Upper lobe of right lung (tissue), 1 donor: ENCODE measurements at regions not wholly inside any gene's neighbourhood (a gene's known extent, or its start where the extent isn't known, plus 50 kb on each side); places are given as distances from the start of the nearest gene placed in this dataset.

Experiments
- ATAC-seq: fragments of 200-7000 bp; cut with Tn5 transposase; one replicate; pipeline ENCODE4 v1.9.1; 2020; ENCODE audit warnings: mild to moderate bottlenecking, moderate library complexity
- DNase-seq: peaks from one replicate; pipeline ENCODE4 v3.0.0-alpha.2; 2020
- H3K27ac ChIP-seq: fragments of 200-600 bp; one replicate; pipeline ENCODE4 v1.8.0; 2022
- H3K27me3 ChIP-seq: fragments of 200-600 bp; one replicate; pipeline ENCODE4 v1.8.0; 2022; ENCODE audit warnings: mild to moderate bottlenecking
- H3K36me3 ChIP-seq: fragments of 200-600 bp; one replicate; pipeline ENCODE4 v1.8.0; 2022
- H3K4me1 ChIP-seq: fragments of 200-600 bp; one replicate; pipeline ENCODE4 v1.8.0; 2022
- H3K4me3 ChIP-seq: fragments of 200-600 bp; one replicate; pipeline ENCODE4 v1.8.0; 2022; ENCODE audit warnings: mild to moderate bottlenecking
- H3K9me3 ChIP-seq: fragments of 200-600 bp; one replicate; pipeline ENCODE4 v1.8.0; 2022
- intact Hi-C: fragments of 100-400 bp; cut with DNase I; formaldehyde crosslinking; loops from one replicate; pipeline ENCODE4 v1.11.0; 2022
- TF ChIP-seq, protein P1 (sequence below): fragments of 200-600 bp; IDR thresholded peaks from one replicate; pipeline ENCODE4 v1.8.0; 2022; ENCODE audit warnings: antibody characterized with exemption
- donor health status: DM: no; HTN: yes; CAD: no; lungs with severe emphysema.

DNA sequence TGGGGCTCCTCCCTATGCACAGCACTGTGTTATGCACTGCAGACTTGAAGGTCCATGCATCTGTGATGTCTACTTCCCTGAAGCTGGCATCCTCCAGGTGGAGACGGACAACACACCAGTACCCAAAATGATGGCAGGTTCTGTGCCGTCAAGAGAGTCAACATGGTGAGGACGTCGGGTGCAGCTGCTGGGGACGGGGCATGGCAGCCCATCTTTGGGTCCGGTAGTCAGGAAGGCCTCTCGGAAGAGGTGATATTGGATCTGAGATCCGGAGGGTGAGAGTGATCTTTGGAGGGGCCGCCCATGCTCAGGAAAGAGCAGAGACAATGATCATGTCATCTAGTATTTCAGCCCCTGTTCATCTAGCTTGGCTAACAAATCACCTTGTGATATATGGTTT lies 104.1 kb downstream of the RIPK4 start:
- no peak for DNase-seq
- H3K4me3 ChIP-seq, result no peak overlapping the region
- no peak for ATAC-seq
- no peaks in the 10 kb centered on the region for H3K27me3 ChIP-seq
- no peak overlapping the region for H3K27ac ChIP-seq
- intact Hi-C loops, result no loop called here
- no peaks in the 10 kb centered on the region for H3K36me3 ChIP-seq
- no peaks in the 10 kb centered on the region for H3K9me3 ChIP-seq
- TF ChIP-seq, protein P1, sequence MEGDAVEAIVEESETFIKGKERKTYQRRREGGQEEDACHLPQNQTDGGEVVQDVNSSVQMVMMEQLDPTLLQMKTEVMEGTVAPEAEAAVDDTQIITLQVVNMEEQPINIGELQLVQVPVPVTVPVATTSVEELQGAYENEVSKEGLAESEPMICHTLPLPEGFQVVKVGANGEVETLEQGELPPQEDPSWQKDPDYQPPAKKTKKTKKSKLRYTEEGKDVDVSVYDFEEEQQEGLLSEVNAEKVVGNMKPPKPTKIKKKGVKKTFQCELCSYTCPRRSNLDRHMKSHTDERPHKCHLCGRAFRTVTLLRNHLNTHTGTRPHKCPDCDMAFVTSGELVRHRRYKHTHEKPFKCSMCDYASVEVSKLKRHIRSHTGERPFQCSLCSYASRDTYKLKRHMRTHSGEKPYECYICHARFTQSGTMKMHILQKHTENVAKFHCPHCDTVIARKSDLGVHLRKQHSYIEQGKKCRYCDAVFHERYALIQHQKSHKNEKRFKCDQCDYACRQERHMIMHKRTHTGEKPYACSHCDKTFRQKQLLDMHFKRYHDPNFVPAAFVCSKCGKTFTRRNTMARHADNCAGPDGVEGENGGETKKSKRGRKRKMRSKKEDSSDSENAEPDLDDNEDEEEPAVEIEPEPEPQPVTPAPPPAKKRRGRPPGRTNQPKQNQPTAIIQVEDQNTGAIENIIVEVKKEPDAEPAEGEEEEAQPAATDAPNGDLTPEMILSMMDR, result no peak
- peaks cover 7% of the 10 kb centered on the region for H3K4me1 ChIP-seq

DNA sequence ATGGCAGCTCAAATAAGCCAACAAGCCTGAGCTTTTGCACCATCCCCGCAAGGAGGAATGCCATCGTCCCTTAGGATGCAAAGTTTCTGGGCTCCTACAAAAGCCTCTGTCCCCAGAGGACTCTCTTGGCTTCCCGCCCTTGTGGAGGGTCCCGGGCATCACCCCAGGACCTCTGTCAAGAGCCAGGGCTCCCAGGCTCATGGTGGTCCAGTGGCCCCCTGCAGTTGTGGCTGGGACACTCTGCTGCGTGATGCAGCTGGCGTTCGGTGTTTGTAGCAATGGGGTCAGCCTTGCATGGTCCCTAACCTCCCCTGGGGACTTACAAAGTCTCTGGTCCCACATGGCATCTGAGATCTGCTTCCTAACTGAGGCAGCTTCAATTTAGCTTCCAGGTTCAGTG lies 104.7 kb downstream of the RIPK4 start:
- no peak overlapping the region for H3K4me3 ChIP-seq
- DNase-seq (no peak), ATAC-seq (no peak)
- H3K4me1 ChIP-seq, result peaks cover 7% of the 10 kb centered on the region
- H3K36me3 ChIP-seq, result no peaks in the 10 kb centered on the region
- intact Hi-C loops, result no loop called here
- TF ChIP-seq, protein P1, result no peak
- no peak overlapping the region for H3K27ac ChIP-seq
- no peaks in the 10 kb centered on the region for H3K9me3 ChIP-seq
- H3K27me3 ChIP-seq, result no peaks in the 10 kb centered on the region

DNA sequence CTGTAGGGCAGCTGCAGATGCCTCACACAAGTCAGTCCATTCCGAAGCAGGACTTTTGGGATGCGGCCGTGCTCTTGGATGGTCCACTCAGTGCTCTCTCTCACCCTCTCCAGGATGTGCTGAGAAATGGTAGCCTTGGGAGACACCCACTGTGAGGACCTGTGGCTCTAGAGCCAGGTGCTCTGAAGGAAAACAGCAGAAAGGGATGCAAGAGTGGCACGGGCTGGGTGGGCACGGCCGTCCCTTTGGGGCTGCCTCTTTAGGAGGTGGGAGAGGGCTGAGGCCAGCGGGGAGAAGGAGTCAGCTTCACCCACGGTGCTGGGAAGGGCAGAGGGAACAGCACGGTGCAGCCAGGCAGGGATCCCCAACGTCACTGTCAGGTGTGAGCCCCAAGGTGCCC lies 106.1 kb downstream of the RIPK4 start:
- H3K36me3 ChIP-seq, result no peaks in the 10 kb centered on the region
- DNase-seq (no peak), ATAC-seq (no peak)
- H3K4me1 ChIP-seq, result peaks cover 7% of the 10 kb centered on the region
- H3K9me3 ChIP-seq, result no peaks in the 10 kb centered on the region
- intact Hi-C loops, result no loop called here
- no peaks in the 10 kb centered on the region for H3K27me3 ChIP-seq
- H3K4me3 ChIP-seq, result no peak overlapping the region
- H3K27ac ChIP-seq, result no peak overlapping the region
- TF ChIP-seq, protein P1, result no peak

DNA sequence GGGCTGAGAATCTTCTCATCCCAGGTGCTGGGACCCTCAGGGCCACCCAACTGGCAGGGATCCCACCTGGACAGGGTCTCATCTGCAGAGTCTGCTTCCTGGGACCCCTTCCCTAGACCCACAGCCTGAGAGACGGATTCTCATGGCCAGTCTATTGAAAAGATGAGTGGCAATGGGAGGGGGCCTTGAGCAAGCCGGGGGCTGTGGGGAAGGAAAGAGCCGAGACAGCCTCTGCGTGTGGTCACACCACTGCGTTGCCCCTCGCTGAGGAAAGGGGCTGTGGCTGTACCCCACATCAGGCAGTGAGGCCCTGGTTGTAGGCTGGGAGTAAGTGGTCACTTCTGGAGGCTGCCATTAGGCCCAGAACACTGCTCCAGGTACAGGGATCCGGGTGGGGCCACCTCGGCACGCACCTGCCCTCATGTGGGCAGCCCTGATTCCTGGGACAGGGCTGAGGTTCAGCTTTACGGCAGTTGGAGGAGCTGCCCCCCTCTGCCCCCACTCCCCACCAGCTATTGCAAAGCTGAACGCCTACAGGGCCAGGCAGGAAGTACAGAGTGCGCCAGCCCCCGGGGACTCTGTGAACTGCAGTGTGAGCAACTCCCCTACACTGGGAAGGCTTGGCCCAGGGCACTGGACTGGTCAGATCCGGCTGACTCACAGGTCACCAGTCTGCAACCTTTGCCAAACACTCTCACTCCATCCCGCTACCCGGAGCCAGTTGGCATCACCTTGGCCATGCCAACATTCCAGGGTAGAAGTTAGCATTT lies 106.9 kb downstream of the RIPK4 start:
- Histone ChIP-seq H3K4me3 (no peak overlapping the region), H3K36me3 (no peaks in the 10 kb centered on the region), H3K9me3 (no peaks in the 10 kb centered on the region), H3K27me3 (no peaks in the 10 kb centered on the region), H3K27ac (no peak overlapping the region), H3K4me1 (peaks cover 7% of the 10 kb centered on the region)
- intact Hi-C loops, result no loop called here
- TF ChIP-seq, protein P1, result peak; percentile 7
- peak; percentile 25 for ATAC-seq
- DNase-seq, result no peak

DNA sequence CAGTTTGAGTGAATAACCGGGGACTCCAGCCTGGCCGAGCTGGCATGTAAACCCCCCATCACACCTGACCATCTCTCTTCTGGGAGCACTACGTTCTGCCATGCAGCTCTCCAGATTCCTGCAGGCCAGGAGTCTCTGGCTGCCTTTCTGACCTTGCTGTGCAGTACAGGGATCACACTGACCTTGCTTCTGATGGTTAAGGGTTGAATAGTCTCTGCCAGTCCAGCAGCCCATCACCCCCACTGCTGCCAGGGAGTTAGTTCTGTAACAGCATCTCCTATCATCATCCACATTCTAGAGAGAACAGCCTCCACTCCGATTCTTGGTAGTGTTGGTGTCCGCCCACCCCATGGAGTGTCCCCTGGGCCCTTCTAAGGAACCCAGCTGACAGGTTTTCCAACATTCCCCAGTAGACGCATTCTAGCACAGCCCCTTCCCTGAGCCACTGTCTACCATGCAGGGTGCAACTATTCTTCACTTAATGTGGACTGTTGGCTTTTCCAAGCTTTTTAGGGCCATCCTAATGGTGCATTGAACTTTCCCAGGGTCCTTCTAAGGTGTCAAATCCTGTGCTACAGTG lies 109.8 kb downstream of the RIPK4 start:
- TF ChIP-seq, protein P1, result no peak
- intact Hi-C loops, result no loop called here
- peaks cover 4% of the 10 kb centered on the region for H3K4me1 ChIP-seq
- no peaks in the 10 kb centered on the region for H3K36me3 ChIP-seq
- H3K9me3 ChIP-seq, result no peaks in the 10 kb centered on the region
- H3K4me3 ChIP-seq, result no peak overlapping the region
- peak; percentile 27 for ATAC-seq
- no peak for DNase-seq
- no peak overlapping the region for H3K27ac ChIP-seq
- H3K27me3 ChIP-seq, result no peaks in the 10 kb centered on the region
